IMR-90 (cell line): ENCODE measurements at regions not wholly inside any gene's neighbourhood (a gene's known extent, or its start where the extent isn't known, plus 50 kb on each side); places are given as distances from the start of the nearest gene placed in this dataset.

Experiments used
- ATAC-seq: fragments of 200-7000 bp; cut with Tn5 transposase; 2 replicates; pipeline ENCODE4 v1.9.1; 2020; ENCODE audit warnings: low read depth, mild to moderate bottlenecking, moderate library complexity
- BruUV-seq: library from RNA; stranded (reverse); fragments of 400-500 nt; replicated peaks from 2 replicates; lab custom pipeline; 2021; lab: Mats Ljungman, UMichigan
- CTCF ChIA-PET: fragments of 300-600 bp; formaldehyde crosslinking; extraction: SDS; loops from one replicate; lab custom pipeline; 2021; ENCODE audit warnings: antibody characterized with exemption; lab: Yijun Ruan, JAX
- POLR2A ChIA-PET: fragments of 300-600 bp; sonication (Branson Sonifier 250); formaldehyde crosslinking; loops from one replicate; lab custom pipeline; 2022; ENCODE audit warnings: antibody characterized with exemption; ENCODE audit not compliant: unreplicated experiment; lab: Charles Lee
- DNase-seq: peaks from one replicate; pipeline ENCODE4 v3.0.0; 2013
- H2AFZ ChIP-seq: replicated peaks from 2 replicates; pipeline ENCODE3; 2013; ENCODE audit warnings: low read length, mild to moderate bottlenecking; ENCODE audit not compliant: poor library complexity
- H2AK5ac ChIP-seq: 2 replicates; pipeline ENCODE4 v1.6.1; 2013; ENCODE audit warnings: low read depth, low read length, inconsistent platforms
- H2AK9ac ChIP-seq: replicated peaks from 2 replicates; pipeline ENCODE3; 2013; ENCODE audit warnings: mild to moderate bottlenecking, low read depth, low read length, moderate library complexity; ENCODE audit not compliant: poor library complexity
- H2BK120ac ChIP-seq: 2 replicates; pipeline ENCODE4 v1.6.1; 2013; ENCODE audit warnings: low read depth, low read length, inconsistent platforms
- H2BK15ac ChIP-seq: 3 replicates; pipeline ENCODE4 v1.6.1; 2013; ENCODE audit warnings: low read depth, low read length, inconsistent platforms
- H2BK20ac ChIP-seq: 2 replicates; pipeline ENCODE4 v1.6.1; 2013; ENCODE audit warnings: low read depth, mild to moderate bottlenecking, inconsistent platforms, low read length, moderate library complexity
- H2BK5ac ChIP-seq: 2 replicates; pipeline ENCODE4 v1.6.1; 2013; ENCODE audit warnings: mild to moderate bottlenecking, low read depth, low read length, inconsistent platforms; ENCODE audit not compliant: poor library complexity, severe bottlenecking
- H3K14ac ChIP-seq: replicated peaks from 2 replicates; pipeline ENCODE4 v1.6.1; 2013; ENCODE audit warnings: low read depth, low read length, inconsistent platforms
- H3K18ac ChIP-seq: 2 replicates; pipeline ENCODE4 v1.6.1; 2013; ENCODE audit warnings: low read depth, low read length, control low read depth
- H3K23ac ChIP-seq: 2 replicates; pipeline ENCODE4 v1.6.1; 2013; ENCODE audit warnings: low read depth, low read length, inconsistent platforms
- H3K27ac ChIP-seq: 2 replicates; pipeline ENCODE4 v1.5.1; 2013; ENCODE audit warnings: mild to moderate bottlenecking, control low read depth, low read length; ENCODE audit not compliant: insufficient read depth
- H3K27me3 ChIP-seq: 2 replicates; pipeline ENCODE4 v1.6.1; 2013; ENCODE audit warnings: low read length; ENCODE audit not compliant: control insufficient read depth, insufficient read depth
- H3K36me3 ChIP-seq: 2 replicates; pipeline ENCODE4 v1.6.1; 2013; ENCODE audit warnings: low read length, mixed read lengths; ENCODE audit not compliant: control insufficient read depth, insufficient read depth
- H3K4ac ChIP-seq: 2 replicates; pipeline ENCODE4 v1.6.1; 2013; ENCODE audit warnings: low read depth, low read length, inconsistent platforms
- H3K4me1 ChIP-seq: 2 replicates; pipeline ENCODE4 v1.6.1; 2013; ENCODE audit warnings: low read length, mixed read lengths; ENCODE audit not compliant: control insufficient read depth, insufficient read depth
- H3K4me2 ChIP-seq: 2 replicates; pipeline ENCODE4 v1.6.1; 2013; ENCODE audit warnings: low read depth, mild to moderate bottlenecking, control low read depth, low read length, moderate library complexity
- H3K4me3 ChIP-seq: 2 replicates; pipeline ENCODE4 v1.5.1; 2013; ENCODE audit warnings: low read depth, mild to moderate bottlenecking, control low read depth, low read length, moderate library complexity; ENCODE audit not compliant: insufficient read depth
- H3K56ac ChIP-seq: 2 replicates; pipeline ENCODE4 v1.6.1; 2013; ENCODE audit warnings: low read length, inconsistent platforms; ENCODE audit not compliant: insufficient read depth; ENCODE audit errors: extremely low read depth
- H3K79me1 ChIP-seq, 2 experiments: 2 replicates each; pipeline ENCODE4 v1.6.1; 2013; ENCODE audit warnings: low read length in 2 of 2, inconsistent platforms in 1 of 2, low read depth in 1 of 2
- H3K9ac ChIP-seq: 2 replicates; pipeline ENCODE4 v1.6.1; 2013; ENCODE audit warnings: low read depth, low read length, control low read depth
- H3K9me1 ChIP-seq: 2 replicates; pipeline ENCODE4 v1.6.1; 2013; ENCODE audit warnings: low read length, inconsistent platforms; ENCODE audit not compliant: insufficient read depth
- H3K9me3 ChIP-seq: 2 replicates; pipeline ENCODE4 v1.6.1; 2013; ENCODE audit warnings: low read length; ENCODE audit not compliant: control insufficient read depth, insufficient read depth
- H4K20me1 ChIP-seq: 2 replicates; pipeline ENCODE4 v1.6.1; 2013; ENCODE audit warnings: low read length, inconsistent platforms; ENCODE audit not compliant: insufficient read depth
- H4K5ac ChIP-seq: 2 replicates; pipeline ENCODE4 v1.6.1; 2013; ENCODE audit warnings: mild to moderate bottlenecking, low read depth, low read length, control low read depth
- H4K8ac ChIP-seq, 2 experiments: 2 replicates each; pipeline ENCODE4 v1.6.1; 2013; ENCODE audit warnings: low read depth in 2 of 2, low read length in 2 of 2, control low read depth in 1 of 2, inconsistent platforms in 1 of 2
- H4K91ac ChIP-seq: 2 replicates; pipeline ENCODE4 v1.6.1; 2013; ENCODE audit warnings: low read depth, low read length, inconsistent platforms; ENCODE audit not compliant: insufficient read depth
- CEBPB ChIP-seq: IDR thresholded peaks from 2 replicates; pipeline ENCODE4 v1.6.1; 2012; ENCODE audit warnings: low read depth, low read length, improper control_type of control experiment
- MAZ ChIP-seq: IDR thresholded peaks from 2 replicates; pipeline ENCODE4 v1.6.1; 2012; ENCODE audit warnings: low read depth, mild to moderate bottlenecking, low read length, improper control_type of control experiment, moderate library complexity, borderline replicate concordance
- MXI1 ChIP-seq: IDR thresholded peaks from 2 replicates; pipeline ENCODE4 v1.6.1; 2012; ENCODE audit warnings: low read depth, mild to moderate bottlenecking, low read length, moderate library complexity, borderline replicate concordance
- WGBS, 2 experiments: methylation state at CpG; one replicate each; pipeline versions ENCODE4 v1.1.5 to v1.1.7; 2013; ENCODE audit warnings: missing lambda C conversion rate in 2 of 2; ENCODE audit not compliant: insufficient read length in 1 of 2; ENCODE audit errors: extremely low coverage in 2 of 2; 5-methylcytosine and 5-hydroxymethylcytosine counted together
- dilution Hi-C: fragments of 300-500 bp; cut with HindIII; formaldehyde crosslinking; loops from one replicate; pipeline ENCODE4 v1.14.3; 2018; ENCODE audit warnings: low sequenced_read_pairs; ENCODE audit not compliant: unreplicated experiment
- in situ Hi-C: fragments of 300-500 bp; cut with MboI; formaldehyde crosslinking; loops from 3 replicates; pipeline ENCODE4 v1.14.3; 2019; ENCODE audit warnings: low sequenced_read_pairs, inconsistent platforms, mixed read lengths
- intact Hi-C: fragments of 100-400 bp; cut with micrococcal nuclease; formaldehyde crosslinking; loops from 2 replicates; pipeline ENCODE4 v1.10.0; 2022

DNA sequence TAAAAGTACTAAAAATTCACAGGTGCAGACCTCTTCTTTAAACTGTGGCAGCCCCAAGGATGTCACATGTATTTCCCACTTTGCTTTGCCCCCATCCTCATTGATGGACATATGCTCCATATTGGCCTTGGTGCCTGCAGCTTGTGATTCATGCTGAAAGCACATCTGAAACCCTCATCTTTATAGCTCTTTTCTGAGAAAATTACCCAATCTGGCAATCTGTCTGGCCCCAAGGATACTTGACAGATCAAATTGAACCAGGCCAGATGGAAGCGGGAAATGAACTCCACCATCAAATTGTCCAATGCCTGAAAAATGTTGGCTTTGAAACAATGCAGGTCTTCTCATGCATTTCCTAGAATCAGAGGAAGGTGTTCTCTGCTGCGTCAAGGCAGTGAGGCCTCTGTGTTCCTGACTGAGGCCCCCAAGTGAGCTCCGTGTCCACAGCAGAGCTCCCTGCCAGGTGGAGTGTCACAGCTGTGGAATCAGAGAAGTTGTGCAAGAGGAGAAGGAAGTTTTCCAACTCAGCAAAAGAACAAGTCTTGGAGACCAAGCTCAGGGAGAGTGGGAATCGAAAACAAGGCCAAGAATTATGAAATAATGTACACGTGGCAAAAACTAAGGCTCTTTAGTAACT, 323.7 kb downstream of the PLPP3 start:
- in situ Hi-C loops (no loop called here), intact Hi-C loops (no loop called here), dilution Hi-C loops (no loop called here)
- Histone ChIP-seq H4K5ac (peak overlapping the region; percentile 16), H3K56ac (no peak overlapping the region), H2AFZ (no peak overlapping the region), H3K23ac (no peak overlapping the region), H4K20me1 (no peaks in the 10 kb centered on the region), H3K27me3 (no peaks in the 10 kb centered on the region; the same call in 1 of the 2 replicates), H4K8ac (peak overlapping the region in 1 of 2 experiments; percentile 37; a peak in 2 of 4 replicates), H2AK5ac (no peak overlapping the region), H2AK9ac (no peak overlapping the region), H3K9ac (no peak overlapping the region), H3K4me3 (no peak overlapping the region), H4K91ac (no peak overlapping the region), H3K36me3 (no peaks in the 10 kb centered on the region), H3K79me1 (no peaks in the 10 kb centered on the region), H2BK5ac (no peak overlapping the region), H3K27ac (peak overlapping the region; percentile 62; the same call in 1 of the 2 replicates), H2BK15ac (no peak overlapping the region), H3K9me3 (peaks cover 4% of the 10 kb centered on the region), H3K4me1 (peaks cover 4% of the 10 kb centered on the region), H2BK120ac (no peak overlapping the region), H3K9me1 (no peaks in the 10 kb centered on the region), H3K4ac (peak overlapping the region; percentile 13; the same call in 1 of the 2 replicates), H3K14ac (no peak overlapping the region), H3K18ac (peak overlapping the region; percentile 3; the same call in 1 of the 2 replicates), H3K4me2 (no peak overlapping the region), H2BK20ac (no peak overlapping the region)
- ATAC-seq (peak; percentile 63), DNase-seq (peak; percentile 69)
- WGBS, 2 experiments, result 33% methylated on average over 1 of the region's 5 CpGs; no CpG with 5 or more reads in 1 of the 2 experiments
- no peak for TF ChIP-seq MAZ
- TF ChIP-seq MXI1, result no peak
- TF ChIP-seq CEBPB, result peak; percentile 74
- no TSS peak for BruUV-seq
- POLR2A ChIA-PET, result no interaction called here
- CTCF ChIA-PET, result no interaction called here
